Hepatocyte (in vitro differentiated cells): ENCODE measurements at regions not wholly inside any gene's neighbourhood (a gene's known extent, or its start where the extent isn't known, plus 50 kb on each side); places are given as distances from the start of the nearest gene placed in this dataset.

Source experiments
- CTCF ChIP-seq: fragments of 200-600 bp; sonication (generic); IDR thresholded peaks from 2 replicates; pipeline ENCODE4 v1.5.1; 2016; ENCODE audit warnings: antibody characterized with exemption, mild to moderate bottlenecking; ENCODE audit not compliant: poor library complexity
- EZH2 ChIP-seq: fragments of 200-600 bp; sonication (generic); IDR thresholded peaks from 2 replicates; pipeline ENCODE4 v1.6.1; 2016; ENCODE audit warnings: antibody characterized with exemption, mild to moderate bottlenecking, borderline replicate concordance

GRCh38 chr18:51999351-51999750 lies 340.6 kb upstream of the DCC start:
- no peak for TF ChIP-seq EZH2
- TF ChIP-seq CTCF = no peak
